Stimulated activated naive CD8-positive, alpha-beta T cell treated with anti-CD3 and anti-CD28 coated beads, Interleukin-15, Interleukin-2, amounts not matched to agents 100 U/mL and 50 U/mL, for 24 hours (primary cell): ENCODE measurements at regions not wholly inside any gene's neighbourhood (a gene's known extent, or its start where the extent isn't known, plus 50 kb on each side); places are given as distances from the start of the nearest gene placed in this dataset.
"Not testable (repeated sequence)": the region's sequence is repeated elsewhere in the genome, so short reads cannot be mapped to it uniquely, and the experiment has no call there.

Experiments
- ATAC-seq: fragments of 150-1000 bp; cut with Tn5 transposase; one replicate; pipeline ENCODE4 v1.10.0; 2021
- DNase-seq: peaks from one replicate; pipeline ENCODE4 v3.0.0; 2021

DNA sequence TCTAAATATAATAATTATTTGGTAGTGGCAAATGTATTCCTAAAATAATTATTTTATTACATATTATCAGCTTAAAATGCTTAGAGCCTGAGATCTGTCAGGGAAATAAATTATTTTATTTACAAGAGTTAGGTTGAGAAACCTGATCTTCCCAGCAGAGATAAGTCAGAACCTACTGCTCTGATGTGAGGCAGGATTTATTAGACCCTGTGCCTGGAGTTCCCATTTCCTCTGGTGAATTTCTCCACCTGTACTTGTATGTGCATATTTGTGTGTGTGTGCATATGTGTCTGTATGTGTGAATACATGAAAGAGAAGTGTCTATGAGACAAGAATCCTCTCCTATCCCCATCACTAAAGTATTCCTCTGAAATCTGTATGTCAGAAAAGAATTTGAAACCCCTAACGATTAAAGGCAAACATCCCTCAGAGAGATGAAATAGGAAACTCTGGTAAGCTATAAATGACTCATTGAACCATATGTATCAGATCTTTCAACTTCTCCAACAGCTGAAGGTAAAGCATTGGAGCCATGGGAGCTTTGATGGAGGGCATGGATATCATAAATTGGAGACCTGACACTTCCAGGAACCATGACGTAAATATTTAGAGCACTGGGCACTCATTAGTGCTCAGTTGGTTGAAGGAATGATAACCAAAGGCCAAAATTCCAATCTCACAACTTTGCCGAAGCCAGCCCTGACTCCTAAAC is 190.9 kb downstream of the XPNPEP1 start:
- DNase-seq, result no peak
- no peak for ATAC-seq

DNA sequence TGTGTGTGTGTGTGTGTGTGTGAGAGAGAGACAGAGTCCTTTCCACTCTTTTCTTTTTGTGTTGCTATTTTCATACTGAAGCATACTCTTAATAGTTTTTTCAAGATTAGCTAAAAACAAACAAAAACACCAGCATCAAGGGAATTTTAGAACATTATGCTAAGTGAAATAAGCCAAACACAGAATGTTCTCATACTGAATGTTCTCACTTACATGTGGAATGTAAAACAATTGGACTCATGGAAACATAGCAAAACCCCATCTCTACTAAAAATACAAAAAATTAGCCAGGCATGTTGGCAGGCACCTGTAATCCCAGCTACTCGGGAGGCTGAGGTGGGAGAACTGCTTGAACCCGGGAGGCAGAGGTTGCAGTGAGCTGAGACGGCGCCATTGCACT is 193.4 kb downstream of the XPNPEP1 start:
- DNase-seq, ATAC-seq: not testable (repeated sequence)

- no peak for DNase-seq
- no peak for ATAC-seq
These were observed 195.9 kb downstream of the XPNPEP1 start for GRCh38 chr10:109727436-109727835.

GRCh38 chr10:109726473-109726872 is 196.8 kb downstream of the XPNPEP1 start:
- ATAC-seq (no peak), DNase-seq (no peak)

GRCh38 chr10:109723305-109723704 is 200.0 kb downstream of the XPNPEP1 start:
- ATAC-seq, result no peak
- DNase-seq, result no peak

GRCh38 chr10:109721453-109722064 is 201.8 kb downstream of the XPNPEP1 start:
- DNase-seq (no peak), ATAC-seq (no peak)

- ATAC-seq, result no peak
- DNase-seq, result no peak
These were observed 217.2 kb downstream of the XPNPEP1 start for GRCh38 chr10:109706026-109706560.

GRCh38 chr10:109701633-109702215 is 221.6 kb downstream of the XPNPEP1 start:
- DNase-seq (no peak), ATAC-seq (no peak)

DNA sequence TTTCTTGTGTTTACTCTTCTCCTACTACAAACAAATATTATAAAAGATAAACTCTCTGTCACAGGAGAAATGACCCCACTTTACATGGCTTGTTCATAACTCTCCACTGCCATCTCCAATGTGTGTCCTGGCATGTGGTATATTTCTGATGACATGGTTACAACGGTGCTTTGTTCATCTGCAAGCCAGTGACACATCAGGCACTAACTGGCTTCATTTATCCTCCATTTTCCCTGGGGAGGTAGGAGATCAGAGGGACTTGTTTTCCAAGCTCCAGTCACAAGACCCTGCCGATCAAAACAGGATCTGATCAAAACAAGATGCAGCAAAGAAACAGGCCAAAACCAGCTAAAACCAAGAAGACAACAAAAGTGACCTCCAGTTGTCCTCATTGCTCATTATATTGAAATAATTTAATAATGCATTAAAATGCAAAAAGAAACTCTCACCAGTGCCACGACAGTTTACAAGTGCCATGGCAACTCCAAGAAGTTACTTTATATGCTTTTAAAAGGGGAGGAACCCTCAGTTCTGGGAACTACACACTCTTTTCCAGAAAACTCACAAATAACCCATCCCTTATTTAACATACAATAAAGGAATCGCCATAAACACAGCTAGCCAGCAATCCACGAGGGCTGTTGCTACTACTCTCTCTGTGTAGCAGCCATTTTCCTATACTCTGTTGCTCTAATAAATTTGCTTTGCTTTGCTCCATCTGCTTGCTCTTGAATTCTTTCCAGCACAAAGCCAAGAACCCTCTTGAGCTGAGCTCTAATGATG is 224.2 kb downstream of the XPNPEP1 start:
- ATAC-seq (no peak), DNase-seq (no peak)

GRCh38 chr10:109698086-109698485 is 225.2 kb downstream of the XPNPEP1 start:
- no peak for ATAC-seq
- DNase-seq, result no peak

- no peak for ATAC-seq
- no peak for DNase-seq
These were observed 226.1 kb downstream of the XPNPEP1 start for GRCh38 chr10:109696981-109697775.

- DNase-seq, result no peak
These were observed 226.8 kb downstream of the XPNPEP1 start for GRCh38 chr10:109696462-109696861.

GRCh38 chr10:109695988-109696387 is 227.3 kb downstream of the XPNPEP1 start:
- DNase-seq (no peak), ATAC-seq (no peak)

More at GRCh38 chr10:109696462-109696861, 226.8 kb downstream of the XPNPEP1 start:
- no peak for ATAC-seq

DNA sequence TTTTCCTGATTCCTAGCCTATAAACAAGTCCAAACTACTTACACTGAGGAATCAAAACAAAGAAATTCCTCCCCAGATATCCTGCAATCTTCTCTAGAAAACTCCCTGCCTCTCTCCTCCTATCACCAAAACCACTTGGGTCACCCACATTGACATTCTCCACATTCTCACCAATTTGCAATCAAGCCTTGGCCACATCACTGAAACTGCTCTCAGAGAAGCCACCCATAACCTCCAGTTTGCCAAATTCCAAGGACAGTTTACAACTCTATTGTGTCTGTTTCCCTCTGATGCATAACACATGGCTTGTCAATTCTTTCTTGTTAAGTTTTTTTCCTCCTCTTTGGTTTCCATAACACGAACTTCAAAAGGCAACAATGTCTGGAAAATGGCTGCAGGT is 233.5 kb downstream of the XPNPEP1 start:
- DNase-seq (no peak), ATAC-seq (no peak)

- no peak for DNase-seq
- no peak for ATAC-seq
These were observed 243.8 kb downstream of the XPNPEP1 start for GRCh38 chr10:109679478-109679877.

DNA sequence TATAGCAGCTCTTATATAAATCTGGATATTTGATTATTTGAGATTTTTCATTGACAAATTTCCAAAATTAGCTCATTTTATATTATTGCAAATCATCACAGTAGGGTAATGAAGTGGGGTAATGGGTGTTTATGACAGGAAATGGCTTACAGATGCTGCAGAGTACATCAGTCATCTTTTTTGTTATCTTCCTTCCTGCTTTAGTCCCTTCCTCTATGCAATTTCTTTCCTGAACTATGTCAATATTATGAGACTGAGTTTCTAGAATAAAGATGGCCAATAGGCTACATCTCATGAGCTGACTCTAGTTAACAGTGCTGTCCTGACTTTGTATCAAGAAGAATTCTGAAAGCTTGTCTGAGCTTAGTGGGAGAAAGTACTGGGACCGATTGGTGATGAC is 244.5 kb downstream of the XPNPEP1 start:
- no peak for ATAC-seq

GRCh38 chr10:109676703-109677102 is 246.6 kb downstream of the XPNPEP1 start:
- no peak for DNase-seq

More for the DNA sequence above, 244.5 kb downstream of the XPNPEP1 start:
- no peak for DNase-seq

GRCh38 chr10:109668703-109669102 is 254.6 kb downstream of the XPNPEP1 start:
- ATAC-seq (no peak), DNase-seq (no peak)

More at GRCh38 chr10:109676703-109677102, 246.6 kb downstream of the XPNPEP1 start:
- ATAC-seq, result no peak

DNA sequence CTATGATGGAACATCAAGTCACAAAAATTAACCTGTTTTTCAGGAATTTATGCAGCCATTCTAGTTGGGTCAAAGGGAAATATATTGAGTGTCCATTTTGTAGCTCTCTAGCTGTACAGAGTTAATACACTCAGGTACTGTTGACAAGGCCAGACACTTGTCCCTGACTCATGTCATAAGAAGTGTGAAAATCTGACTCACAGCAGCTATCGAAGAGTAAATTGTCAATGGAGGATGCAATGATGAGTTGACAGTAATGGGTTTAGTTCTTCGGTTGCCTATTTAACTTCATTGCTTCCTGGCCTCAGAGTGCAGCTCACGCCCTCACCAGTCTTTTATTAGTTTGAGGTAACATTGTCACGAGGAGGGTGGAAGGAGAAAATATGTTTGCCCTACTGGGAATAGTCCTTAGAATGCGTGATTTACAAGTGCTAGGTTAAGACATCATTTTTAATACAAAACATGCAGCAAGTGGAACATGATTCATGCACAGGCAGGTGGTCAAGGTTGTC is 255.1 kb downstream of the XPNPEP1 start:
- DNase-seq, result no peak
- ATAC-seq, result no peak

- no peak for ATAC-seq
These were observed 258.0 kb downstream of the XPNPEP1 start for GRCh38 chr10:109665321-109665720.

DNA sequence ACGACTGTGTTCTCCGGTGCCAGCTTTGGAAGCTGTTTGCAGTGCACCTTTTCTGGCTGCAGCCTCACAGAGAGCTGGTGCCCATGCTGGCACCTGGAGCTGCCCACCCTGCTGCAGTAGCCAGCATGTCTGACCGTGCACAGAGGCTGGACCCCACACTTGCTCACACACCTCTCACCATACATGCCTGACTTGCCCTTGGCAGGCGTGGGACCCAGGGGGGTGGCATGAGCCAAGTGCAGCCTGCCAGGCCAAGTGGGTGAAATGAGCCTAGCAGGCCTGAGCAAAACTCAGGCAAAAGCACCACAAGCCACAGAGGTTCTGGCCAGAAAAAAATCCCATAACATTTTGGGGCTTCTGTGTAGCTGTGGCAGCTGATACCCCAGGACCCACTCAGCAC is 258.8 kb downstream of the XPNPEP1 start:
- no peak for DNase-seq
- no peak for ATAC-seq

More at GRCh38 chr10:109665321-109665720, 258.0 kb downstream of the XPNPEP1 start:
- DNase-seq, result no peak
